VCaP (cell line): ENCODE measurements at regions not wholly inside any gene's neighbourhood (a gene's known extent, or its start where the extent isn't known, plus 50 kb on each side); places are given as distances from the start of the nearest gene placed in this dataset.

ENCODE experiments used
- H3K27ac ChIP-seq: fragments of 450-650 bp; 2 replicates; pipeline ENCODE4 v1.5.1; 2017
- CTCF ChIP-seq: fragments of 450-650 bp; conservative IDR thresholded peaks from 2 replicates; pipeline ENCODE4 v1.5.1; 2017; ENCODE audit warnings: mild to moderate bottlenecking, moderate library complexity

DNA sequence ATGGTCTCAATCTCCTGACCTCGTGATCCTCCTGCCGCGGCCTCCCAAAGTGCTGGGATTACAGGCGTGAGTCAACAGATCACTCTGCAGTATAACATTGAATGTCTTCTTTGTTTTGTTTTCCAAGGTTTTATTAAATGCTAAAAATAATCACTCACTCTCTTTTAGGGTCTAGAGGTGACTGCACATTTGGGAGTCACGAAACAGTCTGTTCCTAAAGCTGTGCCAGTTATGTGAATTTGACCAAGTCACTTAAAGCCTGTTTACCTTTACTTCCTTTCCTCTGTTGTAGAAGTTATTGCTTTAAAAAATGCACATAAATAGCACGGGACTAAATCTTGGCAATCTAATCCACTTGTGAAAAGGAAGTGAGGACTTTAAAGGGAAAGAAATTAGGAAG, 304.9 kb upstream of the PTGER4 start:
- peak overlapping the region; percentile 81 for H3K27ac ChIP-seq
- TF ChIP-seq CTCF, result no peak

- TF ChIP-seq CTCF, result no peak
- no peak overlapping the region for H3K27ac ChIP-seq
Measured at GRCh38 chr5:40368200-40368599, 311.5 kb upstream of the PTGER4 start.

DNA sequence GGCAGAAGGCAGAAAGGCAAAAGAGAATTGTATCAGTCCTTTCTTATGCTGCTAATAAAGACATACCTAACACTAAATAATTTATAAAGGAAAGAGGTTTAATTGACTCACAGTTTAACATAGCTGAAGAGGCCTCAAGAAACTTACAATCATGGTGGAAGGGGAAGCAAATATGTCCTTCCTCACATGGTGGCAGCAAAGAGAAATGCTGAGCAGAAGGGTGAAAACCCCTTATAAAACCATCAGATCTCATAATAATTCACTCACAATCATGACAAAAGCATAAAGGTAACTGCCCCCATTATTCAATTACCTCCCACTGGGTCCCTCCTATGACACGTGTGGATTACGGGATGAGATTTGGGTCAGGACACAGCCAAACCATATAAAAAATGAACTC, 312.5 kb upstream of the PTGER4 start:
- peak; percentile 33 for TF ChIP-seq CTCF
- H3K27ac ChIP-seq, result no peak overlapping the region

- TF ChIP-seq CTCF, result no peak
- H3K27ac ChIP-seq, result no peak overlapping the region
Measured at GRCh38 chr5:40365342-40366330, 314.1 kb upstream of the PTGER4 start.

- TF ChIP-seq CTCF, result no peak
- no peak overlapping the region for H3K27ac ChIP-seq
Measured at GRCh38 chr5:40364441-40364840, 315.3 kb upstream of the PTGER4 start.

- no peak for TF ChIP-seq CTCF
- no peak overlapping the region for H3K27ac ChIP-seq
Measured at GRCh38 chr5:40361378-40361777, 318.3 kb upstream of the PTGER4 start.

DNA sequence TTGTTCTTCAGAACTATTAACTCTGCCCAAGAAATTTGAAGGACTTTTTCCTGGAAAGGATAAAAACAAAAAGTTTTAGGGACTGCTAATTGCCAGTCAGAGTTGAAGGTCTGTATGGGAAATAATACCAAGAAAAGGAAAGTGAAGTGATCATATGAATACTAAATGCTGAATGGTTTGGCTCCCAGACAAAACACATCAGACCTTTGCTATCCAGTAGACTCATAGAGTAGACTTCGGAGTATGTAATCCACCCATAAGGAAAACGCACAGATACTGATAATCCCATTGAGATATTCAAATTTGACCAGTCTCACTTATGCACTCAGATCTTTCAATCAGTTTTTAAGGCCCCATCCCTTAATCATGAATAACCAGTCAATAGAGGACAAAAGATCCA, 319.0 kb upstream of the PTGER4 start:
- TF ChIP-seq CTCF, result no peak
- H3K27ac ChIP-seq, result no peak overlapping the region
